Cardiac muscle cell (in vitro differentiated cells and primary cell): ENCODE measurements at regions not wholly inside any gene's neighbourhood (a gene's known extent, or its start where the extent isn't known, plus 50 kb on each side); places are given as distances from the start of the nearest gene placed in this dataset.

ENCODE experiments used
- DNase-seq, 2 donors: peaks; one replicate each; pipeline versions ENCODE4 v3.0.0 to v3.0.0-alpha.2; 2010 to 2017; ENCODE audit warnings: low read depth in 1 of 2, low spot score in 1 of 2
- H3K27ac ChIP-seq: fragments of 200-600 bp; sonication (generic); 2 replicates; pipeline ENCODE4 v1.5.1; 2016
- H3K27me3 ChIP-seq: fragments of 200-600 bp; sonication (generic); 2 replicates; pipeline ENCODE4 v1.6.0; 2016; ENCODE audit warnings: control low read depth
- H3K36me3 ChIP-seq: fragments of 200-600 bp; sonication (generic); 2 replicates; pipeline ENCODE4 v1.5.1; 2016; ENCODE audit warnings: control low read depth
- H3K4me1 ChIP-seq: fragments of 200-600 bp; sonication (generic); 2 replicates; pipeline ENCODE4 v1.8.1; 2017; ENCODE audit warnings: low read depth, mild to moderate bottlenecking, mixed run types
- H3K4me3 ChIP-seq: fragments of 200-600 bp; sonication (generic); 2 replicates; pipeline ENCODE4 v1.5.1; 2016; ENCODE audit warnings: mild to moderate bottlenecking
- H3K9me3 ChIP-seq: fragments of 200-600 bp; sonication (generic); 2 replicates; pipeline ENCODE4 v1.5.1; 2017; ENCODE audit warnings: low read depth, mild to moderate bottlenecking, control low read depth
- CTCF ChIP-seq: IDR thresholded peaks from 2 replicates; pipeline ENCODE4 v1.5.1; 2012; ENCODE audit warnings: low read depth, mild to moderate bottlenecking, low read length

GRCh38 chr15:77557564-77557963, 75.1 kb downstream of the LINGO1 start:
- Histone ChIP-seq H3K36me3 (no peaks in the 10 kb centered on the region), H3K27me3 (no peaks in the 10 kb centered on the region), H3K9me3 (no peaks in the 10 kb centered on the region), H3K27ac (peak overlapping the region; percentile 0), H3K4me3 (no peak overlapping the region), H3K4me1 (peaks cover 21% of the 10 kb centered on the region)
- no peak for TF ChIP-seq CTCF
- DNase-seq, result no peak

GRCh38 chr15:77557144-77557543, 75.6 kb downstream of the LINGO1 start:
- peak overlapping the region; percentile 0 for H3K27ac ChIP-seq

DNA sequence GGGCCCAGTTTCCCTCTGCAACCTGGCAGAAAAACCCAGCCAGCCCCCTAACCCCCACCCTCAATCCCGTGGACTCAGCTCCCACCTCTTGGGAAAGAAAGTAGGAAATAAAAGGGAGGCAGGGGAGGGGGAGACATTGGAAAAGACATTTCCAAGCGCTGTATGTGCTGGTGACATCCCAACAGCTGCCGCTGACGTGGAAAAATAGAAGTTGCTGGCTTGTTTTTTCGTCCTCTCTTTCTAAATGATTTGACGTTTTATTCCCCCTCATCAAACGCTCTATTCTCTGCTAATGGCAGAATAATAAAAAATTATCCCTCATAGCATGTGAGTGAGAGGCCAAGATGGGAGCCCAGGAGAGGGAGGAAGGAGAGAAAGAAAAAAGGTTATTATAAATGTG, 76.1 kb downstream of the LINGO1 start:
- Histone ChIP-seq H3K4me3 (no peak overlapping the region), H3K27ac (no peak overlapping the region), H3K36me3 (no peaks in the 10 kb centered on the region), H3K27me3 (no peaks in the 10 kb centered on the region), H3K9me3 (no peaks in the 10 kb centered on the region), H3K4me1 (peaks cover 21% of the 10 kb centered on the region)
- no peak for DNase-seq
- TF ChIP-seq CTCF, result no peak

More at GRCh38 chr15:77557144-77557543, 75.6 kb downstream of the LINGO1 start:
- H3K4me1 ChIP-seq, result peaks cover 21% of the 10 kb centered on the region
- no peaks in the 10 kb centered on the region for H3K27me3 ChIP-seq
- no peak for TF ChIP-seq CTCF
- H3K9me3 ChIP-seq, result no peaks in the 10 kb centered on the region
- peak in 1 of 2 donors; percentile 34 for DNase-seq
- H3K4me3 ChIP-seq, result no peak overlapping the region
- H3K36me3 ChIP-seq, result no peaks in the 10 kb centered on the region

DNA sequence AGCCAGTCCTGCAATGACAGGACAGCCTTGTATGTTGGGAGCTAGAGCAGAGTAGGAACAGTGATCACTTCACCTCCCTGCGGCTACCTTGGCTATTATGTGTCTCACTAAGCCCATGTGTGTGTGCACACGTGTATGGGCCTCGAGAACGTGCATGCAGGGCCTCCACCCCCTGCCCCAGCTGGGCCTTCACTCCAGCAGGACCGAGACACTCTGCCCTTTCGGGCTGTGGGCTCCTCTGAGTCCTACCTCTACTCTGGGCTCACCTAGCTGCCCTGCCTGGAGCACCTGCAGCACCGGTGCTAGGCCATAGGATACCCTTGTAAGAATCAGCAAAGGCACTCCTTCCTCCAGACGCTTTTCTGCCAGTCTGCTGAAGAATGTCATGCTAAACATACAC, 77.5 kb downstream of the LINGO1 start:
- H3K27ac ChIP-seq, result no peak overlapping the region
- no peak for TF ChIP-seq CTCF
- H3K36me3 ChIP-seq, result no peaks in the 10 kb centered on the region
- H3K9me3 ChIP-seq, result no peaks in the 10 kb centered on the region
- H3K4me1 ChIP-seq, result peaks cover 21% of the 10 kb centered on the region
- DNase-seq, result no peak
- no peaks in the 10 kb centered on the region for H3K27me3 ChIP-seq
- H3K4me3 ChIP-seq, result no peak overlapping the region

GRCh38 chr15:77554306-77555080, 78.2 kb downstream of the LINGO1 start:
- peaks cover 21% of the 10 kb centered on the region for H3K4me1 ChIP-seq
- no peak for TF ChIP-seq CTCF
- no peaks in the 10 kb centered on the region for H3K27me3 ChIP-seq
- H3K27ac ChIP-seq, result peak overlapping the region; percentile 27
- H3K4me3 ChIP-seq, result no peak overlapping the region
- H3K36me3 ChIP-seq, result no peaks in the 10 kb centered on the region
- no peaks in the 10 kb centered on the region for H3K9me3 ChIP-seq
- DNase-seq, result no peak
